Fibroblast of skin of scalp (primary cell): ENCODE measurements at regions not wholly inside any gene's neighbourhood (a gene's known extent, or its start where the extent isn't known, plus 50 kb on each side); places are given as distances from the start of the nearest gene placed in this dataset.
A peak's percentile ranks its signal among the peaks of the same experiment; 100 is the strongest.
"Not testable (repeated sequence)": the region's sequence is repeated elsewhere in the genome, so short reads cannot be mapped to it uniquely, and the experiment has no call there.

ENCODE experiments used
- DNase-seq: peaks from one replicate; pipeline ENCODE4 v3.0.0-alpha.2; 2013

DNA sequence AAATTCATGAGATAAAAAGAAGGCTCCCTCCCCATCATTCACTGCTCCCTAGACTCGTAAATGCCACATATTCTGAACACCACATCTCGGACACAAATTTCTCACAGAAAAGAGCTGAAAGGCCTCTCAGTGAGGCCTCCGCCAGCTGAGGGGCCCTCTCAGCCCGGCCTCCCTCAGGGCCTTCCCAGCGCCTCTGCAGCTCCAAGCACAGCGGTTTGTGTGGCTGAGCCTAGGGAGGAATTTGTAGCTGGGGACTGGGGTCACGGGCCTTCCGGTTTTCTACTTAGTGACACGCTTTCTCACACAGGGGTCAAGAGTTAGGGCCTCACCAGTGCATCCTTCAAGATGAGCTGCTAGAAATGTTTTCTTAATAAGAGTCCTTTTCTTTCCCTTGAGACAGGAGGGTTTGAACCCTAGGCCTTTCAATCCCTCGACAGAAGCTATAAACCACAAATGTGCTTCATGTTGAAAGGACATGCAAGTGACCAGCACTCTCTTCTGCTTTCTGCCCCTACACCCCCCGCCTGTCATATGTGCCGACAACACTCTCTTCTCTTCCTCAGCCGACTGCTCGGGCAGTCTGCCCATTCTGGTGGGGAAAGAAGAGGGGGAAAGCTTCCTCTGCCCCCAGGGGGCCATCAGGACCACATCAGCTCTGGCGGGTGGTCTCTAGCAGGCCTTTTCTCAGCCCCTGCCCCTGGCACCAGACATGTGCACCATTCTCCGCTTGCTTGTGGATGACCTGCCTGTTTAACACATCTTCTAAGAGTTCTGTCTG is 104.9 kb downstream of the CHIC2 start:
- DNase-seq, result no peak

GRCh38 chr4:53956454-53956853 is 108.0 kb downstream of the CHIC2 start:
- DNase-seq, result no peak

- DNase-seq, result no peak
Observed at GRCh38 chr4:53956053-53956452, 108.4 kb downstream of the CHIC2 start.

- DNase-seq, result no peak
Observed at GRCh38 chr4:53951414-53951813, 113.0 kb downstream of the CHIC2 start.

- peak; percentile 88 for DNase-seq
Observed at GRCh38 chr4:53943345-53944085, 120.9 kb downstream of the CHIC2 start.

- DNase-seq, result no peak
Observed at GRCh38 chr4:53942712-53943111, 121.7 kb downstream of the CHIC2 start.

DNA sequence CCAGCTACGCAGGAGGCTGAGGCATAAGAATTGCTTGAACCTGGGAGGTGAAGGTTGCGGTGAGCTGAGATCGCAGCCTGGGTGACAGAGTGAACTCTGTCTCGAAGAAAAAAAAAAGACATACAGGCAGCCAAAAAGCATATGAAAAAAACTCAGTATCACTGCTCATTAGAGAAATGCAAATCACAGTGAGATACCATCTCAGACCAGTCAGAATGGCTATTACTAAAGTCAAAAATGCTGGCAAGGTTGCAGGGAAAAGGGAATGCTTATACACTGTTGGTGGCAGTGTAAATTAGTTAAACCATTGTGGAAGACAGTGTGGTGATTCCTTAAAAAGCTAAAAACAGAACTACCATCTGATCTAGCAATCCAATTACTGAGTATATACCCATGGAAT is 123.1 kb downstream of the CHIC2 start:
- DNase-seq, result no peak

GRCh38 chr4:53939892-53940291 is 124.5 kb downstream of the CHIC2 start:
- DNase-seq, result not testable (repeated sequence)

- peak; percentile 67 for DNase-seq
Observed at GRCh38 chr4:53937918-53938317, 126.5 kb downstream of the CHIC2 start.

- no peak for DNase-seq
Observed at GRCh38 chr4:53937327-53937726, 127.1 kb downstream of the CHIC2 start.

DNA sequence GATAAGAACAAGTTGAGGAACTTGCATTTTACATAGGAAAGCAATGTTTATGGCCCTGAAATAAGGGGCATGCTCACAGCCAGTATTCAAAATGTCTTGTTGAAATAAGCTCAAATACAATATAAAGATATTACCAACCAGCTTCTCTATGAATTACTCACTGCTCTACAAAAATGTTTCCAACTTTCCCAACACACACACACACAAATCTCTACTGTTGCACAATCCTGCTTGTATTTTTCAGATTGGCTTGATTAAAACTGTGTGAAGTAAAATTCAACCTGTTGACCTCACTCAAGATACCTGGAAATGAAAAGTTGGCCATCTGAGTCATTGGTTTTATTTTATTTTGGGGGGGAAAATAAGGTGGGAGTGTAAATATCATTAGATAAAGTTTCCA is 128.6 kb downstream of the CHIC2 start:
- DNase-seq, result peak; percentile 74

DNA sequence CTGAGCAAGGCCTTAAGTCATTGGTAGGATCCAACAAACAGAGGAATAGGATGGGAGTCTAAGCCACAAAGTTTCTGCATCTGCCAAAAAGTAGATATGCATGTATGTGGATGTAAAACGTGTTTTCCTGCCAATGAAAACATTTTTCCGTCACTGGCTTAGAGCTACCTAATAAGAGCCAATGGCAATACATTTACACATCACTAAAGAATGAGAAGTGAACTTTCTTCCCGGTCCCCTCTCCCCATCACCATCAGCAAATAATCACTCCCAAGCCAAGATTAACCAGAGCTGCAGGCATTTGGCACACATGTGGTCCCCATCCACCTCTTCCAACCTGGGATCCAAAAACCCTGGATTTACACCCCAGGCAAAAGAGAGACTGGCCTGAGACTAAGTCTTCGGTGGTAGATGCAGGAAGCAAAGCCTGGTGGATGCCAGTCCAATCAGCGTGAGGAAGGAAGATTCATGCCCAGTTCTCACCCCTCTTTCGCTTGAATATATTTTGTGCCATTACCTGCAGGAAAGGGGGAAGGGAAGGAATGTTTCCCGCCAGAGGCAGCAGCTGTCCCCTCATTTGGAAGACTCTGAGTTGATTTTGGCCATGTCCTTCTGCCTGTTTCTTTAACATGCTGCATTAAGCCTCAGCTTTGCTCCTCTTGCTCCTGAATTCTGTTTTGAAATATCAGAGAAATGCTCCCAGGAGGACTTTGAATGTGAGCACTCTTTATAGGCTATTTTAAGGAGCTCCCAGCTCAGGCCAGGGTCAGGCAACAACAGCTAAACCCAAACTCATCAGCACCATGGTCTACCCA is 131.4 kb downstream of the CHIC2 start:
- peak; percentile 98 for DNase-seq

- peak; percentile 78 for DNase-seq
Observed at GRCh38 chr4:53931461-53931961, 132.9 kb downstream of the CHIC2 start.

DNA sequence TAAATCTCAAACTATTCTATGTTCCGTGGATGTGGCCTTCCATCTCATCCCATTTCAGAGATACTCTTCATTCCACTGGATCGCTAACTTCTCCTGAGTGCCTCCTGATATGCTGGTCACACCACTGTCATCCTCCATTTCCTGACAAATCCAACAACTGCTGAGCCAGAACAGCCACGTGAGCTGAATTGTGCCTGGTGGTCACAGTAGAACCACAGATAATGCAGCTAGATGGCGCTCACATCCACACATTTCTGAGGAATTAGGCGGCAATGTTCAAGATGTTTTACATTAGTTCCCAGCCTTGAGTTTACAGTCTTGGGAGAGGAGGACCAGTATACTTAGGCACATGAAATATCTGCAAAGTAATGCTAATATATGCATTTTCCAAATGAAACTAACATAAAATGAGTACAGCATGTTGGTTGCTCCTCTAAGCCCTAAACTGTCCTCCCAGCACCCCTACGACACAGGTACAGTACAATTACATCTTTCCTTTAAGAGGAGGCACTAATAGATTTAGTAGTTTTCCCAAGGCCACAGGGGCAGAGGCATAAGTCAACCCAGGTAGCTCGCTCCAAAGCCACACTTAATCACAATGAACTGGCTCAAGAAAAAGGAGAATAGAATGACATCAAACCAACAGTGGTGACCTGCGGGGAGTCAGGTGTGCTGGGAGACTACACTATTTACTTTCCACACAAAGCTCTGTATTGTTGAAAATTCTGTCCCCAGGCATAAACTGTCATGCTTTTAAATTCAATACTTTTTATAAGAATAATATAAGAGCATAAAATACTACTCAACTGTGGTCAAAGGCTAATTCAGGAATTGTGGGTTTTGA is 134.2 kb downstream of the CHIC2 start:
- DNase-seq, result peak; percentile 93

GRCh38 chr4:53929311-53929710 is 135.1 kb downstream of the CHIC2 start:
- DNase-seq, result no peak

DNA sequence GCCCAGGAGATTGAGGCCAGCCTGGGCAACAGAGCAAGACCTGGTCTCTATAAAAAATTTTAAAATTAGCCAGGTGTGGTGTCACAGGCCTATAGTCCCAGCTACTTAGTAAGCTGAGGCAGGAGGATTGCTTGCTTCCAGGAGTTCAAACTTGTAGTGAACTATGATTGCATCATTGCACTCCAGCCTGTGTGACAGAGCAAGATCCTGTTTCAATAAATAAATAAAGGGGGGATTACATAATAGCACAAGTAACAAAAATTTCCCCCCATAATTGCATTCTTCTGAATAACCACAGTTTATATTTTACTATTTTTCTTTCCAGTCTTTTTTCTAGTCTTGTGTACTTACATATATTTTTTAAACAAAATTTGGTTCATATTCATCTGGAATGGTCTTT is 135.6 kb downstream of the CHIC2 start:
- DNase-seq, result peak; percentile 70

DNA sequence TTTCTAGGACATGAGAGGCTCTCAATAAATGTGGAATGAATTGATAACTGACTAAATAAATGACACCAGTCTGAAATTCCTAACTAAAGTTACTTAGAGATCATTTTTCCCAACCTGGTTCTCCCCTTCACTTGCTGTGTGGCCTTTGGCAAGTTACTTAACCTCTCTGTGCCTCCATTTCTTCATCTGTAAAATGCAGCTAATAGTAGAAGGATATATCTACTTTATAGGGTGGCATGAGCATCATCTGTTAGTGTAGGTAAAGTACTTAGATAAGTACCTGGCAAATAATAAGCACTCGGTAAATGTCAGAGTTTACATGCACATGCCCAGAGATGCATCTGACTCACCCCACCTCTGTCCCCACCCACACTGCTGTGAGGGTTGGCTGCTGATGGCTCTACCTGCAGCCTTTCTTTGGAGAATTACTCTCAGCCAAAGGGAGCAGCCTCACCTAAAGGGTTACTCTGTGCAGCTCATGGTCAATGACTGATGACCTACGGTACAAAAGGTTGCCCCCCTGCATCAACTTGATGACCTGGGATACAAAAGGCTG is 139.3 kb downstream of the CHIC2 start:
- no peak for DNase-seq

DNA sequence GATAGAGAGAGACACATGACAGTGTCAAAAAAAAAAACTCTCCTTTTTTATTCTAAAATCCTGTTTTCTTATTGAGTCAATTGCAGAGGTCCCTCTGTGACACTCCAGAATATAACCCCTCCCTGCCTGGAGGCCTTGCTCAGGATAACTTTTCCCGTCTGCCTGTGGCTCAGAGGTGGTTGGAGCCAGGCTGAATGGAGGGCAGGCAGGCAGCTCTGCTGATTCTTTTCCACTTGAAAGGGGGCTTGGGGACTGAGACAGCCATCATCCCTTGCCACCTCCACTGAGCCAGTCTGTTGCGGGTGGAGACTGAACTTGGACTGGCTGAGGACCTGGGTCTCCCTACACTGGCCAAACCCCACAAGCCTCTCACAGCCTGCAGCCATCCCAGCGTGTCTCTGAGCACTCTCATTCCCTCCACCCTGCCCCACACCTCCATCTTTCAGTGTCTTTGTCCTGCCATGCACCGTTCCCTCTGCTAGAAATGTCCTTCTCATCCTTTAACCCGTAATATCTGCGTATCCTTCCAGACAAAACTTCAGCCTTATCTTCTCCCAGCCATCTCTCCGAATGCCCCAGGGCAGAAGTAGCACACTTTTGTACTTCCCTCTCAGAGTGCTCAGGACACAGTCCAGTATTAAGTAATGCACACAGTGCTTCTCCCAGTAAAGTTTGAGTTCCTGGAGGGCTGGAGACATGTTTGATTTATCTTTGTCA is 139.9 kb downstream of the CHIC2 start:
- DNase-seq, result no peak

GRCh38 chr4:53923921-53924320 is 140.5 kb downstream of the CHIC2 start:
- no peak for DNase-seq

DNA sequence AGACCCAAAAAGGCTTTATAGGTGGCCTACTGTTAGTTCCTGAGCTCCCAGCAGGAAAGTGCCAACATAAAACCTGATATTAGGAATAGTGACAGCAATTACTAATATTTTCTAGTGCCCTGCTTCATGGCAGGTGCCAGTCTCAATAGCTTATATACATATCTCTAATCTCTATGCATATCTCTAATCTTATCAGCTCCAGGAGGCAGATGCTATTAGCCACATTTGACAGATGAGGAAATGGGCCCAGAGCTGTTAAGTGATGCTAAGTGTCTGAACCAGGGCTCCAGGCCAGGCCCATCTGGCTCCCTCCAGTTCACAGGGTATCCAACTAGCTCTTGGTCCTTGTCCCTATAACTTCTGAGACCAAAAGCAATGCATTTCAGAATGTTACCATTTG is 142.5 kb downstream of the CHIC2 start:
- DNase-seq, result no peak

DNA sequence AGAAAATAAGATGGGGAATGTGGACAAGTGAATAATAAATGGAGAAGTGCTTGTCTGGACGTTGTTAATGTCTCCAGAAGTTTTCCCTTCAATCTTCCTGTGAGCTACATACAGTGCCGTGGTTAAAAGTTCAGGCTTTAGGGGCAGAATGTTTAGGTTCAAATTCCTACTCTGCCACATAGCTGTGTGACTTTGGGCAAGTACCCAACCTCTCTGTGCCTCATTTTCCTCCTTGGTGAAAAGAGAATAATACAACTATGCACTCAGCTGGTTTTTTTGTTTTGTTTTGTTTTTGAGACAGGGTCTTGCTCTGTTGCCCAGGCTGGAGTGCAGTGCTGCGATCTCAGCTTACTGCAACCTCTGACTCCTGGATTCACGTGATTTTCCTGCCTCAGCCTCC is 143.5 kb downstream of the CHIC2 start:
- DNase-seq, result no peak
